ENCODE measurements at regions not wholly inside any gene's neighbourhood (a gene's known extent, or its start where the extent isn't known, plus 50 kb on each side); places are given as distances from the start of the nearest gene placed in this dataset.
"Not testable (repeated sequence)": the region's sequence is repeated elsewhere in the genome, so short reads cannot be mapped to it uniquely, and the experiment has no call there.

DNA sequence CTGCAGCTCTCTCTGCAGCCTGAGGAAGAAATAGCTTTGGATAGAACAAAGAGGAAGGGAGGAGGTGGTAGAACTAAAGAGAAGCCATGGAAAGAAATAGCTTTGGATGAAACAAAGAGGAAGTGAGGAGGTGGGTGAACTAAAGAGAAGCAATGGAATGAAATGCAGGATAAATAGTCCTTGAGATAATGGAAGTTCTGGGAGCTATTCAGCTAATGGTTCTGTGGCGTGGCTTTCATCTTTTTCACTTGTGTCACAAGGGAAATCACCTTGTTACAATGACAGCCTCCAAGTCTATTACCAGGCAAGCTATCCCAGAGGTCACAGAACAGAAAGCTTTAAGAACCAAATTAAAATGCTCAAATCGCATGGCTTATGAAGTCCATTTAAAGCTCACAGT is 141.3 kb upstream of the ARG1 start:
- no peak overlapping the region for H3K27ac ChIP-seq
- DNase-seq (ENCODE audit: low spot score), result no peak
- TF ChIP-seq, protein P1, sequence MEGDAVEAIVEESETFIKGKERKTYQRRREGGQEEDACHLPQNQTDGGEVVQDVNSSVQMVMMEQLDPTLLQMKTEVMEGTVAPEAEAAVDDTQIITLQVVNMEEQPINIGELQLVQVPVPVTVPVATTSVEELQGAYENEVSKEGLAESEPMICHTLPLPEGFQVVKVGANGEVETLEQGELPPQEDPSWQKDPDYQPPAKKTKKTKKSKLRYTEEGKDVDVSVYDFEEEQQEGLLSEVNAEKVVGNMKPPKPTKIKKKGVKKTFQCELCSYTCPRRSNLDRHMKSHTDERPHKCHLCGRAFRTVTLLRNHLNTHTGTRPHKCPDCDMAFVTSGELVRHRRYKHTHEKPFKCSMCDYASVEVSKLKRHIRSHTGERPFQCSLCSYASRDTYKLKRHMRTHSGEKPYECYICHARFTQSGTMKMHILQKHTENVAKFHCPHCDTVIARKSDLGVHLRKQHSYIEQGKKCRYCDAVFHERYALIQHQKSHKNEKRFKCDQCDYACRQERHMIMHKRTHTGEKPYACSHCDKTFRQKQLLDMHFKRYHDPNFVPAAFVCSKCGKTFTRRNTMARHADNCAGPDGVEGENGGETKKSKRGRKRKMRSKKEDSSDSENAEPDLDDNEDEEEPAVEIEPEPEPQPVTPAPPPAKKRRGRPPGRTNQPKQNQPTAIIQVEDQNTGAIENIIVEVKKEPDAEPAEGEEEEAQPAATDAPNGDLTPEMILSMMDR (conservative IDR thresholded peaks at IDR 0.05; ENCODE audit: low read depth), result no peak
- POLR2A ChIA-PET (ENCODE audit: low non-redundant PET), result interaction anchor here (0.5 kb wide), 1 partner anchor 1608 kb away, joined by 7 read pairs; no protein-coding TSS in a partner anchor
- CTCF ChIA-PET, result interaction anchor here (0.8 kb wide), 1 partner anchor 88 kb away, joined by 4 read pairs; no protein-coding TSS in a partner anchor

DNA sequence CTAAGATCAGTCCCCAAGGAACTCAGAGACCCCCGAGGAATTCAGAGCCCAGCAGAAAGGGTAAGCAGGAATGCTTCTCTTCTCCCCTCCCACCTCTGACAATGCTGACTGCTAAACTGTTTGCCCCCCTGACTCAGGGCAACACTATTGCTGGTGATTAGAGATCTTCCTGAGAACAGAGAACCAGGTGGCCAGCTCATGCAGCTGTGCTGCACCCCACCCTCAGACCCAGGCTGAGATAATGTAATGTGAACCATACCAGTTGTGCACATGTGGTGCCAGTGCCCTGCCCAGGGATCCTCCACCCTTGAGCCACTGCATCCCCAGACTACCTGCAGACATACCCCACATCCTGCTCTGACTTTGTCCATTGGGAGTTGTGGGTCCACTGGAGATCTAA is 139.1 kb upstream of the ARG1 start:
- ChIA-PET CTCF (no interaction called here), POLR2A (ENCODE audit: low non-redundant PET) (no interaction called here)
- no peak for DNase-seq (ENCODE audit: low spot score)
- TF ChIP-seq, protein P1 (conservative IDR thresholded peaks at IDR 0.05; ENCODE audit: low read depth), result no peak
- no peak overlapping the region for H3K27ac ChIP-seq

DNA sequence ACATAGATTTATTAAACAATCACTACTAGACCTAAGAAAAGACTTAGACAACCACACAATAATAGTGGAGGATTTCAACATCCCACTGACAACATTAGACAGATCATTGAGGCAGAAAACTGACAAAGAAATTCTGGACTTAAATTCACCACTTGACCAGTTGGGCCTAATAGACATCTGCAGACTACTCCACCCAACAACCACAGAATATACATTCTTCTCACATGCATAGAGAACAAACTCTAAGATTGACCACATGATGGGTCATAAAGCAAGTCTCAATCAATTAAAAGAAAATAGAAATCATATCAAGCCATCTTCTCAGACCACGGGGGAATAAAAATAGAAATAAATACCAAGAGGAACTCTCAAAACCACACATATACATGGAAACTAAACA is 136.7 kb upstream of the ARG1 start:
- TF ChIP-seq, protein P1 (conservative IDR thresholded peaks at IDR 0.05; ENCODE audit: low read depth), result no peak
- ChIA-PET POLR2A (ENCODE audit: low non-redundant PET) (no interaction called here), CTCF (no interaction called here)
- no peak overlapping the region for H3K27ac ChIP-seq
- DNase-seq (ENCODE audit: low spot score), result no peak

DNA sequence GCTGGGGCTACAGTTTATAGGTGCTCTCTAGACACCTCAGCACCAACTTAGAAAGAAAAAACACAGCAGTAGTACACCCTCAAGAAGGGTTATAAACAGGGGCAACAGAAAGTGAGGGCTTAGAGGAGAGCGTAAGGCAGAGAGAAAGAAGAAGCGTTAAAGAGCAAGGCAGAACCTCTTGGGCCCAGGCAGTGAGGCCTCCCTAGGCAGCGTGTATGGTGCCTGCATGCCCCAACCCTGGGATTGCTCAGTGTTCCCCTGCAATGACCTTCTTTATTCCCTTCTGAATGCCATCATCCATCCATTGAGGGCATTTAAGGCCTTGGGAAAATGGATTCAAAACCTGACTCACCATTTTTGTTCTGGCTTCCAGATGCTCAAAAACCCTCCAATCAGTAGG is 130.0 kb upstream of the ARG1 start:
- CTCF ChIA-PET, result no interaction called here
- TF ChIP-seq, protein P1 (conservative IDR thresholded peaks at IDR 0.05; ENCODE audit: low read depth), result no peak
- DNase-seq (ENCODE audit: low spot score), result no peak
- H3K27ac ChIP-seq, result no peak overlapping the region
- POLR2A ChIA-PET (ENCODE audit: low non-redundant PET), result no interaction called here

DNA sequence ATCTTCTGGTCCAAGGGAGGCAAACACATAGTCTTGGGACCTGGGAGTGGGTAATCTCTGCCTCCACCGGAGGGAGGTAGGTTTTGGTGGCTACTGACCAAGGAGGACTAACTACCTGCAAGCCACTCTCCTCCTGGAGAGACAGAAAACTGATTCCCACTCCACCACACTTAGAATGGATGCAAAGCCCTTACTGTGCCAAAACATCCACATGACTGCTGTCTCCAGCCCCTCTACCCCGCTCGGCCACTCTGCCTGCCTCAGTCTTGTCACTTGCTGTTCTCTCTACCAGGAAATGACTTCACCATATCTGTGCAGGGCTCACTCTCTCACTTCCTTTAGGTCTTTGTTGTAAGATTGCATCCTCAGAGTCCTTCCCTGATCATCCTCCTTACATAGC is 129.5 kb upstream of the ARG1 start:
- no peak for DNase-seq (ENCODE audit: low spot score)
- POLR2A ChIA-PET (ENCODE audit: low non-redundant PET), result no interaction called here
- TF ChIP-seq, protein P1 (conservative IDR thresholded peaks at IDR 0.05; ENCODE audit: low read depth), result no peak
- CTCF ChIA-PET, result no interaction called here
- no peak overlapping the region for H3K27ac ChIP-seq

DNA sequence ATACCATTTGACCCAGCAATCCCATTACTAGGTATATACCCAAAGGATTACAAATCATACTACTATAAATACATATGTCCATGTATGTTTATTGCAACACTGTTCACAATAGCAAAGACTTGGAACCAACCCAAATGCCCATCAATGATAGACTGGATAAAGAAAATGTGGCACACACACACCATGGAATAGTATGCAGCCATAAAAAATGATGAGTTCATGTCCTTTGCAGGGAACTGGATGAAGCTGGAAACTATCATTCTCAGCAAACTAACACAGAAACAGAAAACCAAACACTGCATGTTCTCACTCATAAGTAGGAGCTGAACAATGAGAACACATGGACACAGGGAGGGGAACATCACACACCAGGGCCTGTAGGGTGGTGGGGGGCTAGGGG is 127.7 kb upstream of the ARG1 start:
- POLR2A ChIA-PET (ENCODE audit: low non-redundant PET); CTCF ChIA-PET; DNase-seq (ENCODE audit: low spot score); H3K27ac ChIP-seq: not testable (repeated sequence)

DNA sequence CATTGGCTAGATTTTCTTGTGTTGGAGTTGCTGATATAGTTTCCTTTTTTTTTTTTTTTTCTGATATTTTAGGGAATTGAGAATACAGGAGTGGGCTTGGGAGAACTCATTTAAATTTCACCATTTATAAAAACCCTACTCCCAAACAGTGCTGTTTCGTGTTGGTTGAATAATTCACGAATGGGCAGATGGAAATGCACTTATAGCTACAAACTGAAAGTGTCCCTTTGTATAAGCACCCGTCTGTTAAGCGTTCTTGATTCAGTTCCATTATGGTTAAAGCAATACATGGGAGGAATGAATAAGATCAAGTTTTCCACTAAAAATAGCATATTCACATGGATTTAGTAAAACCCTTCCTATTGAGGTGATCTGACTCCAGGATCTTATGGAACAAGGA is 122.2 kb upstream of the ARG1 start:
- TF ChIP-seq, protein P1 (conservative IDR thresholded peaks at IDR 0.05; ENCODE audit: low read depth), result no peak
- no peak for DNase-seq (ENCODE audit: low spot score)
- ChIA-PET POLR2A (ENCODE audit: low non-redundant PET) (no interaction called here), CTCF (no interaction called here)
- H3K27ac ChIP-seq, result no peak overlapping the region
